IPS-NIHi7 (cell line): ENCODE measurements at regions not wholly inside any gene's neighbourhood (a gene's known extent, or its start where the extent isn't known, plus 50 kb on each side); places are given as distances from the start of the nearest gene placed in this dataset.
A peak's percentile ranks its signal among the peaks of the same experiment; 100 is the strongest.

Experiments used
- DNase-seq: peaks from one replicate; pipeline ENCODE4 v3.0.0; 2012; ENCODE audit warnings: mixed read lengths; ENCODE audit errors: extremely low spot score

DNA sequence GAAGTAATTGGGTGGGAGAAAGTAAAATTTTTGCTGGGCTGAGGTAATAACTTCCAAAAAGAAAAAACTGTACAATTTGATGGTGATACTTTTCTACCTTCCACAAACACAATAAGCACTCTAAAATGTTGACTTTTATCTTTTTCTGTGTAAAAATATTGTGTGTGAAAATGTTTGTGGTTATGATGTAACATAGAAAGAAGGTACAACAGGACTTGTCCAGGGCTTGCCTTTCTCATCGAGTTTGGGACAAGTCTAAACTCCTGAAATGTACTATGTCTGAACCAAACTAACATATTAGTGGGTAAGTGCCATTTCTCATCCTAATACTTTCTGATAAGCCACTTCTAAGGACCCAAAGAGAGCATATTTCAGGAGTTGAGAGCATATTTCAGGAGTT is 174.2 kb upstream of the PDGFD start:
- DNase-seq: no peak

DNA sequence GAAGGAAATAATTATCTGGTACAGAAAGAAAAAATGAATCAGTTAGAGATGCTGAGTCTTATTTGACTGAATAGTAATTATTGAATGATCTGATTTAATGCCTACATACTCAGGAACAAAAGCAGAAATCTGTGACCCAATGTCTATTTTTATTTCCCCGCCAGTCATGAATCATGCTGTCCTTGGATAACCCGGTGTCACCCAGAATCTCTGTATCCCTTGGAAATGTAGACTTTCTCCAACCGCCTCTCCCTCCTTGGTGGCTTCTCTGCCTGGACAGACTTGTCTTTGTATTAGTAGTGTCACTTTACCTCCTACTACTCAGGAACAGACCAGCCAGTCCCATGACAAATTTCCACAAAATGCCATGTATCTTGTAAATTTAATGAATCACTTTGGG is 173.3 kb upstream of the PDGFD start:
- DNase-seq: no peak

DNA sequence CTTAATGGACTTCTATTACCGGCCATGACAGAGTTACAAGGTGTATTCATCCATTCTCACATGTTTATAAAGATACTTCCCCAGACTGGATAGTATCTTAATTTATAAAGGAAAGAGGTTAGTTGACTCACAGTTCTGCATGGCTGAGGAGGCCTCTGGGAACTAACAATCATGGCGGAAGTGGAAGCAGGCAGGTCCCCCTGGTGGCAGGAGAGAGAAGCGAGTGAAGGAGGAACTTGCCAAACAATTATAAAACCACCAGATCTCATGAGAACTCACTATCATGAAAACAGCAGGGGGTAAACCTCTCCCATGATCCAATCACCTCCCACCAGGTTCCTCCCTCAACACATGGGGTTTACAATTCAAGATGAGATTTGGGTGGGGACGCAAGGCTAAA is 170.0 kb upstream of the PDGFD start:
- no peak for DNase-seq

DNA sequence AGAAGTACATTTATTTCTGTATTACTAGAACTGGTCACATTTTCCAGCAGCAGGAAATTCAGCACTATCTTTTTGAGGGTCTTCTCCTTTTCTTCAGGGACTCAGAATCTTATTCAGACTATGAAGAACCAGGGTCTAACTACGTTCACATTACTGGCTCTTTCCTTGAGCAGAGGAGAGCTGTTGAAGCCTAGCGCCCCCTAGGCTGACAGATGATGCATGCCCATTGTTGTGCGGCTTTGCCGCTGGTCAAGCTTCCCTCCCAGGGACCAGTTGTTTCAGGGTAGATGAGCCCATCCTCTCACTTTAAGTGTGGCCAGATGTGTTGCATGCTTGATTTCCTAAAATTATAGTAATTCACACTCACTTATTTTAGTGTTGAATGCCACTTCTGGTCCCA is 168.2 kb upstream of the PDGFD start:
- DNase-seq: peak; percentile 74

DNA sequence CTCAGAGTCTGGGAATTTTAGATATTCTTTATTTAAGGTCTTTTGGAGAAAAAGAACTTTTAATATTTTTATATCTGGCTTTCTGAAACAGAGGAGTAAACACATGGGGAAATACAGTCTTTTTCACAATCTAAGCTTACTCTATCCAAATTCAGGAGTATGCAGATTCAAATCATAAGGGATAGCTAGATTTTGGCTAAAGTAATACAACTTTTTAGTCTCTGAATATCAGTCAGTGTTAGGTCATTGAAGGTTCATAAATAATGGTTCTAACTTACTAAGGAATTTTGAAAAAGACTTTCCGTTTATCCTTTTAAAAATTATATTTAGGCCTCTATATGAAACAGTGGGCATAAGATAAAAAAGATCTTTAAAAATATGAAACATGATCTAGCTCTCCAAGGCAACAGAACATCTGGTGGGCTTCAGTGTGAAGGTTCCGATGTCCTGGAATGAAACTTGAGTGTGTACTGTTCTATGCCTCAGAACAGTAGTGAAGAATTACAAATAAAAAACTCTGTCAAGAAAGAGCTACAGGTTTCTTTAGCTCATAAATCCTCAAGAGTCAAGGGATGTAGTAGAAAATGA is 165.2 kb upstream of the PDGFD start:
- DNase-seq: no peak

DNA sequence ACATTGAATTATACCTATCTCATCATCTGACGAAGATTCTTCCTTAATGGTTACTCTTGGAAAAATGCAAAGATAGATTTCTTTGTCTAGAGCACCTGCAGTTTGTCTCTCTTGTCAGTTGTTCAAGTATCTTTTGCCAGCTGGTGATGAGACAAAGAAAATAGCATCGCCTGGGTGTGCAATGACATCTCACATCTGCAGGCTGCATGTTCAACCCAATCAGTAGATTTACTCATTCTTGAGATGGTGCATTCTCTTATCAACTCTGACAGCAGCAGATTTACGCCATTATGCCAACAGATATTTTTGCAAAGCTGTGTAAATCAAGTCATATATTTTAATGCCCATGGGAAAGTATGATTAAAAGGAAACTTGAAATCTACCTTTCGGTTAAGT is 164.6 kb upstream of the PDGFD start:
- no peak for DNase-seq

DNA sequence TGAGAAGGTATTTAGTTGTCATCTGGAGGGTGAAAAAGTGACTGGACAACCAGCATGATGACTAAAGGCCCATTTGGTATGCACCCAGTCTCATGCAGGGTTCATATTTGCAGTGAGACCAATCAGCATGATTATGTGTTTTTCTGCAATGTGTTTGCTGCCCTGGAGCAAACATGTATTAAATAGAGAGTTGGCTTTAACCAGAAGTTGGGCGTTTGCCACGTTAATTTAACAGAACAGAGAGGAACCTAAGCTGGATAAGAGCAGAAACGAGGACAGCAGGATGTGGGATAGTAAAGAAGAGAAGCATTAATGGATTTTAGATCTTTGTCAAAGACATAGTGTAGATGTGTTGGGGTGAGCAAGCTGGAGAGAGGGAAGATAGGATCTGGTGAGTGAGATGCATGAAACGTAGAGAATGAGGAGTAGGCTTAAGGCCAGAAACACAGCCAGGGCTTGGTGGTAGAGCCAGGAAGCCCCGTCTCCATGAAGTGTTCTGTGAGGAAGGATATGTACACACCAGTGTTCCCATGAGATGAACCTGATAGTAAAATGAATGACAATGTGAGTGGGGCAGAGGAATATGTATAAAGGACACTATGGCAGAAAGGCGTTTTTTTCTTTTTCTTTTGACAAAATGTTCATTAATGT is 164.0 kb upstream of the PDGFD start:
- DNase-seq: no peak

DNA sequence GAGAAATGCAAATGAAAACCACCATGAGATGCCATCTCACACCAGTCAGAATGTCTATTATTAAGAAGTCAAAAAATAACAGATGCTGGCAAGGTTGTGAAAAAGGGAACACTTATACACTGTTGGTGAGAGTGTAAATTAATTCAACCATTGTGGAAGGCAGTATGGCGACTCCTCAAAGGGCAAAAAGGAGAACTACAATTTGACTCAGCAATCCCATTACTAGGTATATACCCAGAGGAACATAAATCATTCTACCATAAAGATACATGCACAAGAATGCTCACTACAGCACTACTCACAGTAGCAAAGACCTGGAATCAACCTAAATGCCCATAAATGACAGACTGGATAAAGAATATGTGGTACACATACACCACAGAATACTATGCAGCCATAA is 161.1 kb upstream of the PDGFD start:
- DNase-seq: no peak

DNA sequence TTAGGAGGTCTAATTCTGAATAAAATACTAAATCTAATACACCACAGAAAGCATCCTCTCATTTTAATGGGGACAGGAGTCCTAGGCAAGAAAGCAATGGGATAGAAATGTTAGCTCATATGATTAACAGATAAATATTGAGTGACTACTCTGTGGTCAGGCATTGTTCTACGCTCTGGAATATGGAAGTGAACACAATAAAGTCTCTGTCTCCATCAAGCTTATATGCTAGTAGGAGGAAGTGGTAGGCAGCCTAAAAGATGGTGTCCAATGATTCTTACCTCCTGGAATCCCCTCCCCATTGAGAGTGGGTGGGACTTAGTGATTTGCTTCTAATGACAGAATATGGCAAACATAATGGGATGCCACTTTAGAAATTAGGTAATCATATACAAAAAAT is 160.3 kb upstream of the PDGFD start:
- no peak for DNase-seq

DNA sequence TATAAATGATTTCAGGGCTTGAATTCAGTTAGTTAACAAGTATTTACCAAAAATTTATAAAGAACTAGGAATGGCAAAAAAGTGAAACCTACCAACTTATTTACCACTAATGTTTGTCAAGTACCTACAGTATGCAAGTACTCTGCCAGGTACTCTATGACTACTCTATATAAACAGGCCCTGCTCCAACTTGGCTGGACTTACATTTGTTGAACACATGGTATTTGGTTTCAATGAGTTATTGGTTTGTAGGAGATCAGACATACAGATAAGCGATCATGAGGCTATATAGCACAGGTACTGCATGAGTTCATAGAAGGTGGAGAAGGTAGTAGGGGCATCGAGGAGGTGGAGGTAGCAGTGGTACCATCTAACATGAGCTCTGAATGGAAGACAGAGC is 159.9 kb upstream of the PDGFD start:
- no peak for DNase-seq

DNA sequence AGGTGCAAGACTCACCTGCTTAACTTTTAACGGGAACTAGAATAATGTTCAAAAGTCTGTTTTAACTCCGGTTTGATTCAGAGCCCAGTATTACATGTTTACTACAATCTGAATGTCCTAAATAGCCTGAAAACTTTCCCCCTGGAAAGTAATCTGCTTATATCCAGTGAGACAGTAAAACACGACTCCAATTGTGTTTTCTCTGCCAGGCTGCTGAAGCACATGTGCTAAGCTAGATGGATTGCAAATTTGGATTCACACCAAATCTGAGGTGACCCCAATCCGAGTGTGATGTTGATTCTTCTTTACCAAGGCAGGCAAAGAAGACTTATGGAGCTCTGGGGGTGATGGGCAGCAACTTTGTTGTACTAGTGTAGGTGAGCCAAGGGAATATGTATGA is 158.7 kb upstream of the PDGFD start:
- no peak for DNase-seq

DNA sequence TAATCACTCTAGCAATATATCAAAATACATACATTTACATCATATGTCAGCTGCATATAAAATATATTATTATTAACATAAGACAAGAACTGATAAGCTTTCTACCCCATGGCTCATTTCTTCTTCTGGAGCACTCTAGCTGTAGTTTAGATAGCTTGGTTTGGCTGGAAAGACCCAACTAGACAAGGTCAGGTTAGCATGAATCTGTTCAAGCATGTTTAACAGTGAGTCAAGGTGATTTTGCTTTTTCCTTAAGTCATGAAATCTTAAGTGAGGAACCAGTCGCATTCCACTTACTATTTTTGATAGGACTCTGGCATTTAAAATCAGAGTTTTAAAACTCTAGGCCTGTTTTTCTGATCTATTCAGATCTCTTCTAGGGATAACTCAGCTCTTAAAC is 157.0 kb upstream of the PDGFD start:
- DNase-seq: no peak

DNA sequence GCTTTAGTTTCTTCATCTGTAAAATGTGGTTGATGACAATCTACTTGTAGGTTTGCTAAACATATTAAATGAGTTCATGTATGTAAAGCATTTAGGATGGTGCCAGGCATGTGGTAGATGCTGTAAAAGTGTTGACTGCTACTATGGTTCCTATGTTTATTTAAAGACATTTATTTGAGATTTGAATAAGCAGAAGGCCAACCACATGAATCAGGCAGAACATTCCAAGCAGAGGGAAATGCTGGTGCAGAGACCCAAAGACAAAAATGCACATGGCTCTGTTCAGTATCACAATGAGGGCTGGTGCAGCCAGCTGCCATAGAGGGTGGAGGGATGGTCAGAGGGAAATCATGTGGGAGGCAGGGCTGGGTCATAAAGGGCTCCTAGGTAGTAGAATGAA is 156.2 kb upstream of the PDGFD start:
- DNase-seq: no peak

DNA sequence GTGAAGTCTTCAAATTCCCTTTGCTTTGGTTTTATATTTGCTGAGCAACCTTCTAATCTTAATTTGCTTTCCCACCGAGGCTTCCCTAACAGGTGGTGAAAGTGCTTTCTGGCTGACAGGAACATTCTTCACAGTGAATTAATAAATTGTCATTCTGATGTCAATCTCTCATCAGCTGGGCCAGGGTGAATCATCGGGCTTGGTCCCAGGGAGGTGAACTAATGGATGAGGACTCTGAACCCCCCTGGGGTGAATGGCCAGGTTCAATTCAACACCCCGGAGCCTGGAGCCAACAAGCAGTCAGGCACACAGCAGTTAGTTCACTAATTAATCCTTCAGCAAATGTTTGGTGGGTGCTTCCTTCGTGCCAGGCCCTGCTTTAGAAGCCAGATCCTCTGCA is 155.4 kb upstream of the PDGFD start:
- DNase-seq: no peak

DNA sequence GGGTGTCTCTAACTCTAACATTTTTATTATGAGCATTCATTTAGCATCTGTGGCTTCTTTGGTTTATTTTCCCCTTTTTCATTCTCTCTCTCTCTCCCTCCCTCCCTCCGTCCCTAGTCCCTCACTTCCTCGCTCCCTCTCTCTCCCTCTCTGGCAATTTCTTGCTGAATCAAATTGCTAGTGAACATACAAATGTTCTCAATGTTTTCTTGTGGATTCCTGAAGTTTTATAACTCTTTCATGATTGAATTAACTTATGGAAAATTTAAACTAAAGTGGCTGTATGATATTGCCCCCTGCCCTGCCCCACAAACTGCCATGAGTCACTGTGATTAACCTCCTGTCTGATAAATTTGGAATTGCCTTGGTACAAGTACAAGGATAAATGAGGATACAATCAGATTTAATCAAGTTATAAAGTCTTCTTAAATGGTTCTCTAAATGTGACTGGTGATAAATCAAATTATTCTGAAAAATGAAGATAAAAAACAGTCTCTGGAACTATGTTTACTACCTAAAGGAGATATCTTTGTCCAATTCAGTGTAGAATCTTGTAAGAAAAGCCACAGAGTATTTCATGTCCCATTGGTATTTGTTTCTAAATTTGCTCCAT is 143.0 kb upstream of the PDGFD start:
- DNase-seq: no peak

DNA sequence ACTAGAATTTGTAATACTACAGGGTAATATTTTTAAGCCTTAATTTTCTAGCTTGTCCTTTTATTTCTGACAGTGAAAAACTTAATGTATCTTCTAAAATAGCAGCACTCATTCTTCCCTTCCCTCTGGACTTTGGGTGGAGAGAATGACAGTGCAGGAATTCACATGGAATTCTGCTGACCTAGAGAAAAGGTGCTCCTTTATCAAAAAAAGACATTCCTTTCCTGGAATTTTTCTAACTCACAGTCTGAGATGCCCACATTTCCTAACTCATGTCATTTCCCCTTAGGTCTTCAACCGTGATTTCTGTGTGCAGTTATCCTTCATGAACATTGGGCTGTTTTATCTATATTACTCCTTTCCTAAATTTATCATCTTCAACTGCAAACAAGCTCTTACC is 137.8 kb upstream of the PDGFD start:
- DNase-seq: no peak

DNA sequence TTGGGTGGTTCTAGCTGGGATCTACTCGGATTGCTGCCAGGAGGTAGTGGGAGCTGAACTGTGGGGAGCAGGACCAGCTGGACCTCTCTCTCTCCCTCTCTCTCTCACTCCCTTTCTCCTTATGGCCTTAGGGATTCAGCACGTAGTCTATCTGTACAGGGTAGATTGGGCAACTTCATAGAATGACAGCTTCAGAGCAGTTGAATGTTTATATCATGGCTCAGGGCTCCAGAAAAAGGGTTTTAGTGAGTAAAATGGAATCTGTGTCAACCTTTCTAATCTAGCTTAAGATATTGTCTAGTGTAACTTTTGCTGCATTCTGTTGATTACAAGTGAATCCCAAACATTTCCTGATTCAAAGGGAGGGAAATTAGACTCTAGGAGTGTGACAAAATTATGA is 127.7 kb upstream of the PDGFD start:
- no peak for DNase-seq

DNA sequence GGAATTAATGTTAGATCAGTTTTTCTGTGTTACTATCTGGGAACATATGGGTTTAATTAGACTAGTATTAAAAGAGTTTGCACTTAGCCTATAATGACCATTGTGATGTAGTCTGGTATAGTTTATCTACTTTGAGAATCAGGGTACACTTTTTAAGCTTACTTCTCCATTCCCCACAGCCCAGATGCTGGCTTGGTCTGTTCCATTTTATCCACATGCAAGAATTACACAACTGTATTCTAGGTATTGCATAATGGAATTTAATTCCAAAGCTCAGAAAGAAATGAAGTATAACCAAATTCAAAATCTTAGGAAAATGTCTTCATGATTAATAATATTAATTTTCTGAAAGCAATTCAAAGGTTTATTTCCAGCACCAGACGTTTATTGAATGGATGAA is 122.2 kb upstream of the PDGFD start:
- DNase-seq: no peak

DNA sequence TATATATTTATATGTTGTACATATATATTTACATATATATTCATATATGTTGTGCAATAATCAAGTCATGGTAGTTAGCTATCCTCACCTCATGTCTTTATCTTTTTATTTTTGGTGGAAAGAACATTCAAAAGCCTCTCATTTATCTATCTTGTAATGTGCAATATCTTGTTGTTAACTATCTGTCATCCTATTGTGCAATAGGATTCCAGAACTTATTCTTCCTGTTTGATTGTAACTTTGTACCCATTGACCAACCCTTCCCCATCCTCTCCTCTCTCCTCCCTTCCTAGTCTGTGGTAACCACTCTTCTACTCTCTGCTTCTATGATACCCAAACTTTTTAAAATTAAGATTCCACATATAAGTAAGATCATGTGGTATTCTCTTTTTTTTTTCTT is 115.6 kb upstream of the PDGFD start:
- no peak for DNase-seq

DNA sequence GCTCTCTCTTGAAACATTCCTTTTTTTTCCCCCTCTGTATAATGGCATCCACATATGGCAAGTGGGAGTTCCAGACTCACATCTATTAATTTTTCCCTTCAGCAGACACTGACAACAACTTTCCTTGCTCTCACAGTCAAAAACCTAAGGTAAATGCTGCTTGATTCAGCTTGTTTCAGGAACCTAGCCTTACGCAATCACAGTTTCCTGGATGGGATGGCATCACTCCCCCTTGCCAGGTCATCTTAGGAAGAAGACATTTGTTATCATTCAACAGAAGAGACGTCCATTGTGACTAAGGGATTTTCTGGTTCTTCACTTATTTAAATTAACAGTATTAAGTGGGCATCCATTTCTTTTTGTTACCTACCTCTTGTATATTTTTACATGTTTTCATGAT is 112.0 kb upstream of the PDGFD start:
- no peak for DNase-seq

DNA sequence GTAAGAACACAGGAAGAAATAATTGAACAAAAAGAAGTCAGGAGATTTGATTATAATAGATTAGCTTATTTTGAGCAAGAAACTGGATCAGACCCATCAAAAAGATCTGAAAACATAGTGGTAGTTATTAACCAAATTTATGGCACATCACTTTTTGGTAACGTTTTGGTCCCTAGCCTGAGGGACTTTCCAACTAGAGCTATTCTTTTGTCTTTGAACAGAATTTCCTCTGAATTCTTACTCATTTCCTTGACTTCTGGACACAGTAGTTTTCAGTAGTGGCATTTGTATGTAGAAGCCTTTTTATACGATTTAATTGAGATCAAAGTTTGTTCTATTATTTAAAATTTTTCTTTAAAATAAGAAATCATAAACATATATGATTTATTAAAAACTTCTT is 96.5 kb upstream of the PDGFD start:
- no peak for DNase-seq

DNA sequence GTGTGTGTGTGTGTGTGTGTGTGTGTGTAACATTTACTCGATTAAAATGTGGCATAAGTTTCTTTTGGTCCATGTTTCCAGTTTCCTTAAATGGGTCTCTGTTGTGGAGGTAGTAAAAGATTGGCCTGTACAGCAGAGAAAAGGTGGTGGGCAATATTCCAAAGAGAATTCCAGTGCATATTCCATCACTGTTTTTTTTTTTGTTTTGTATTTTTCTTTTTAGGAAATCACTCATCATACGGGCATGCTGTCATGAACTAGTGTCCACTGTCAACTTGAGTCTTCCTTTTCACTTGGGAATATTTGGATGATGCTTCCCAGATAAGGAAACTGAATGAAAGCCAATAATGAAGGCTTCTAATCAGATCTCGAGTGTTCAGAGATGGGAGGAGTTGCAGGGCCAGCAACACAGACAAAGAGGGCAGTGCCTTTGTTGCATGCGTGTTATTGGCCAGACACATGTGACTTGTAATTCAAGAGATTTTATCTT is 95.2 kb upstream of the PDGFD start:
- no peak for DNase-seq

DNA sequence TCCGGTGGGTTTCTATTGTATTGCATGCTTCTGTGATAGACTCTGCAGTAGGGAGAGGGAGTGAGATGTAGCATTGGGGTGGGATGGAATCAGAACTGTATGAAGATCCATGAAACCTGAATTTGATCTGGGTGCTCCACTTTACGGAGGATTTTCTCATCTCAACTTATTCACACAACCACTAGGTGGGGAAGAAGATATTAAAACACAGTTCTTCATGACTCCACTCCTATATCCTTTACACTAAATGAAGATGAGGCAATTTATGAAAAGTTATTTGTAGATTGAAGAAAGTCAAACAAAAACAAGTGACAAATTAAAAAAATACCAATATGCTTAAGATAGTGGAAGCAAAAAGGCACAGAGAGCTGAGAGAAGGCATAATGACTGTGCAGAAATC is 92.6 kb upstream of the PDGFD start:
- DNase-seq: peak; percentile 12

DNA sequence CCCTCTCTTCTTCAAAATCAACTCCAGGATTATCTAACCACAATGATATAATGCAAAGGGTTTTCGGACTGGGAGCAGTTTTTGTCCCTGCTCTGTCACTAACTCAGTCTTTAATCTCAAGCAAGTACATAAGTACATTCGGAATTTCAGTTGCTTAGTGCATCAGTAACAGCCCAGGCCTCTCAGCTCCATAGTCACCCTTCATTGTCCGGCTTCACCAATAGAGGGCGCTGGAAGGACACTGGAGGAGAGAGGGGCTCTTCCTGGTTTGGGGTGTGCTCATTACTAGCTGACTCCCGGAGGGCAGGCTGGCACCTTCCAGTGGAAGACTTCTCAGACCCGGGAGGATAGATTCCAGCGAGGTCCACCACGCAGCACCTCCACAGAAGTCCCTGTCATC is 90.4 kb upstream of the PDGFD start:
- peak; percentile 87 for DNase-seq
